Right lung (tissue), 2 donors: ENCODE measurements at regions not wholly inside any gene's neighbourhood (a gene's known extent, or its start where the extent isn't known, plus 50 kb on each side); places are given as distances from the start of the nearest gene placed in this dataset.
A peak's percentile ranks its signal among the peaks of the same experiment; 100 is the strongest.

Source experiments
- DNase-seq, 2 donors: peaks; one replicate each; pipeline ENCODE4 v3.0.0-alpha.2; 2013

- no peak for DNase-seq
Measured at GRCh38 chr5:166497496-166498104, 1793.8 kb upstream of the WWC1 start.

- no peak for DNase-seq
Measured at GRCh38 chr5:166499447-166500240, 1791.8 kb upstream of the WWC1 start.

GRCh38 chr5:166503506-166503905, 1787.9 kb upstream of the WWC1 start:
- DNase-seq, result no peak

GRCh38 chr5:166505067-166505466, 1786.4 kb upstream of the WWC1 start:
- no peak for DNase-seq

- no peak for DNase-seq
Measured at GRCh38 chr5:166505544-166505943, 1785.9 kb upstream of the WWC1 start.

GRCh38 chr5:166507810-166508425, 1783.5 kb upstream of the WWC1 start:
- no peak for DNase-seq

- DNase-seq, result peak in 1 of 2 donors; percentile 15
Measured at GRCh38 chr5:166509085-166509484, 1782.4 kb upstream of the WWC1 start.

GRCh38 chr5:166517976-166518375, 1773.5 kb upstream of the WWC1 start:
- no peak for DNase-seq

GRCh38 chr5:166523206-166523605, 1768.2 kb upstream of the WWC1 start:
- no peak for DNase-seq

GRCh38 chr5:166529200-166529599, 1762.2 kb upstream of the WWC1 start:
- DNase-seq, result no peak

GRCh38 chr5:166532456-166533220, 1758.8 kb upstream of the WWC1 start:
- no peak for DNase-seq

GRCh38 chr5:166535641-166536040, 1755.8 kb upstream of the WWC1 start:
- no peak for DNase-seq

GRCh38 chr5:166540156-166540555, 1751.3 kb upstream of the WWC1 start:
- no peak for DNase-seq

GRCh38 chr5:166551384-166551783, 1740.1 kb upstream of the WWC1 start:
- no peak for DNase-seq

GRCh38 chr5:166553778-166554177, 1737.7 kb upstream of the WWC1 start:
- no peak for DNase-seq

- DNase-seq, result no peak
Measured at GRCh38 chr5:166561759-166562158, 1729.7 kb upstream of the WWC1 start.

GRCh38 chr5:166562246-166562645, 1729.2 kb upstream of the WWC1 start:
- no peak for DNase-seq

- no peak for DNase-seq
Measured at GRCh38 chr5:166566725-166567124, 1724.7 kb upstream of the WWC1 start.

GRCh38 chr5:166570865-166571264, 1720.6 kb upstream of the WWC1 start:
- no peak for DNase-seq

- no peak for DNase-seq
Measured at GRCh38 chr5:166571668-166572067, 1719.8 kb upstream of the WWC1 start.

- no peak for DNase-seq
Measured at GRCh38 chr5:166576323-166576722, 1715.1 kb upstream of the WWC1 start.

- no peak for DNase-seq
Measured at GRCh38 chr5:166581826-166582225, 1709.6 kb upstream of the WWC1 start.
